A172 (cell line): ENCODE measurements at regions not wholly inside any gene's neighbourhood (a gene's known extent, or its start where the extent isn't known, plus 50 kb on each side); places are given as distances from the start of the nearest gene placed in this dataset.
"Not testable (repeated sequence)": the region's sequence is repeated elsewhere in the genome, so short reads cannot be mapped to it uniquely, and the experiment has no call there.

ENCODE experiments used
- DNase-seq: peaks from one replicate; pipeline ENCODE4 v3.0.0-alpha.2; 2015; ENCODE audit warnings: low spot score

- no peak for DNase-seq
These were observed 151.1 kb upstream of the MAMLD1 start for GRCh38 chrX:150211988-150212387.

- DNase-seq = no peak
These were observed 150.2 kb upstream of the MAMLD1 start for GRCh38 chrX:150212672-150213480.

GRCh38 chrX:150213481-150214030, 149.6 kb upstream of the MAMLD1 start:
- DNase-seq = no peak

- not testable (repeated sequence) for DNase-seq
These were observed 147.1 kb upstream of the MAMLD1 start for GRCh38 chrX:150216000-150216399.

- DNase-seq = no peak
These were observed 146.4 kb upstream of the MAMLD1 start for GRCh38 chrX:150216716-150217115.

- DNase-seq = no peak
These were observed 145.5 kb upstream of the MAMLD1 start for GRCh38 chrX:150217609-150218008.

- DNase-seq = peak; percentile 84
These were observed 143.5 kb upstream of the MAMLD1 start for GRCh38 chrX:150219374-150220185.

- no peak for DNase-seq
These were observed 139.7 kb upstream of the MAMLD1 start for GRCh38 chrX:150223176-150224015.

GRCh38 chrX:150224676-150225075, 138.4 kb upstream of the MAMLD1 start:
- no peak for DNase-seq

- no peak for DNase-seq
These were observed 137.9 kb upstream of the MAMLD1 start for GRCh38 chrX:150225266-150225665.

- no peak for DNase-seq
These were observed 137.4 kb upstream of the MAMLD1 start for GRCh38 chrX:150225756-150226155.

GRCh38 chrX:150226223-150226965, 136.7 kb upstream of the MAMLD1 start:
- DNase-seq = no peak

- DNase-seq = no peak
These were observed 135.7 kb upstream of the MAMLD1 start for GRCh38 chrX:150227321-150227860.

- no peak for DNase-seq
These were observed 135.2 kb upstream of the MAMLD1 start for GRCh38 chrX:150227873-150228410.

- DNase-seq = no peak
These were observed 134.7 kb upstream of the MAMLD1 start for GRCh38 chrX:150228431-150228830.

GRCh38 chrX:150229030-150229429, 134.1 kb upstream of the MAMLD1 start:
- DNase-seq = no peak

- no peak for DNase-seq
These were observed 133.6 kb upstream of the MAMLD1 start for GRCh38 chrX:150229481-150229880.

GRCh38 chrX:150230952-150231351, 132.2 kb upstream of the MAMLD1 start:
- not testable (repeated sequence) for DNase-seq

- DNase-seq = not testable (repeated sequence)
These were observed 131.7 kb upstream of the MAMLD1 start for GRCh38 chrX:150231368-150231767.

GRCh38 chrX:150232222-150232621, 130.9 kb upstream of the MAMLD1 start:
- not testable (repeated sequence) for DNase-seq
